Spleen (tissue), 11 donors: ENCODE measurements at regions not wholly inside any gene's neighbourhood (a gene's known extent, or its start where the extent isn't known, plus 50 kb on each side); places are given as distances from the start of the nearest gene placed in this dataset.

Experiments used
- DNase-seq: peaks from one replicate; pipeline ENCODE4 v3.0.0-alpha.2; 2020
- H3K27ac ChIP-seq, 8 donors: fragments of 200-600 bp; sonication (generic) in 7 of 8; 1 replicate in 4 of 8; 2 replicates in 4 of 8; pipeline versions ENCODE4 v1.5.0 to v1.8.0; 2016 to 2021; ENCODE audit warnings: inconsistent platforms in 4 of 8, mild to moderate bottlenecking in 4 of 8, moderate library complexity in 1 of 8
- H3K27me3 ChIP-seq, 7 donors: fragments of 200-600 bp; sonication (generic) in 6 of 7; replicated peaks in 1 of 7; 1 replicate in 4 of 7; 2 replicates in 3 of 7; pipeline versions ENCODE4 v1.5.0 to v1.8.0; 2016 to 2021; ENCODE audit warnings: inconsistent platforms in 3 of 7, mild to moderate bottlenecking in 1 of 7
- H3K36me3 ChIP-seq, 6 donors: fragments of 200-600 bp; sonication (generic) in 5 of 6; 1 replicate in 4 of 6; 2 replicates in 2 of 6; pipeline versions ENCODE4 v1.5.0 to v1.8.0; 2016 to 2021; ENCODE audit warnings: inconsistent platforms in 2 of 6
- H3K4me1 ChIP-seq, 6 donors: fragments of 200-600 bp; sonication (generic) in 5 of 6; 1 replicate in 3 of 6; 2 replicates in 3 of 6; pipeline versions ENCODE4 v1.5.0 to v1.8.0; 2016 to 2021; ENCODE audit warnings: inconsistent platforms in 3 of 6
- H3K4me3 ChIP-seq, 8 donors: fragments of 200-600 bp; sonication (generic) in 7 of 8; 1 replicate in 4 of 8; 2 replicates in 4 of 8; pipeline versions ENCODE4 v1.5.0 to v1.8.0; 2016 to 2021; ENCODE audit warnings: inconsistent platforms in 4 of 8, mild to moderate bottlenecking in 4 of 8, moderate library complexity in 2 of 8
- H3K9me3 ChIP-seq, 8 donors: fragments of 200-600 bp; sonication (generic) in 7 of 8; 1 replicate in 4 of 8; 2 replicates in 4 of 8; pipeline versions ENCODE4 v1.5.0 to v1.8.0; 2016 to 2021; ENCODE audit warnings: inconsistent platforms in 4 of 8
- POLR2A ChIP-seq, 3 donors: fragments of 450-650 bp; IDR thresholded peaks; one replicate each; pipeline ENCODE4 v1.5.1; 2017; ENCODE audit warnings: antibody characterized with exemption in 3 of 3, mild to moderate bottlenecking in 1 of 3
- POLR2AphosphoS5 ChIP-seq, 3 donors: sonication (generic); formaldehyde crosslinking; IDR thresholded peaks; one replicate each; pipeline ENCODE4 v1.5.1; 2017; ENCODE audit warnings: antibody characterized with exemption in 3 of 3
- WGBS, 5 donors: extraction: QIAGEN DNeasy Blood & Tissue Kit in 3 of 5; methylation state at CpG; one replicate each; pipeline versions ENCODE4 v1.1.5 to v1.1.7; 2013 to 2018; 5-methylcytosine and 5-hydroxymethylcytosine counted together
- intact Hi-C: fragments of 100-400 bp; cut with DNase I; formaldehyde crosslinking; loops from one replicate; pipeline ENCODE4 v1.15.0; 2023; ENCODE audit warnings: low total_unique reads
- TF ChIP-seq, protein P1 (sequence below), 11 experiments: fragments of 200-600 bp in 7 of 11; fragments of 450-650 bp in 4 of 11; sonication (generic) in 4 of 11; IDR thresholded peaks in 8 of 11; conservative IDR thresholded peaks in 3 of 11; 1 replicate in 7 of 11; 2 replicates in 4 of 11; pipeline versions ENCODE4 v1.4.0 to v1.8.0; 2016 to 2021; ENCODE audit warnings: antibody characterized with exemption in 11 of 11, inconsistent platforms in 4 of 11, mild to moderate bottlenecking in 1 of 11
- donor health status: healthy with polysubstance abuse.
- donor health status: DM: no; HTN: no; CAD: no; lungs with moderate emphysema.
- donor health status: DM: no; HTN: no; CAD: no.
- donor health status: Bipolar disorder and iron deficiency.
- donor health status: healthy.
- donor health status: DM: no; HTN: no; CAD: no.
- donor health status: DM: yes; HTN: yes; CAD: no.

GRCh38 chr11:46223252-46223513 is 54.3 kb upstream of the CREB3L1 start:
- H3K9me3 ChIP-seq: no peaks in the 10 kb centered on the region
- DNase-seq: no peak
- H3K27ac ChIP-seq: no peak overlapping the region
- peaks cover 0 to 8% (median 0%) of the 10 kb centered on the region in 6 donors for H3K4me1 ChIP-seq
- H3K4me3 ChIP-seq: no peak overlapping the region
- intact Hi-C loops: no loop called here
- H3K36me3 ChIP-seq: no peaks in the 10 kb centered on the region
- WGBS, 5 donors: 67 to 74% (median 70%) methylated on average over 4 of the region's 4 CpGs
- TF ChIP-seq POLR2AphosphoS5 (IDR thresholded peaks at IDR 0.05): no peak
- TF ChIP-seq, protein P1, sequence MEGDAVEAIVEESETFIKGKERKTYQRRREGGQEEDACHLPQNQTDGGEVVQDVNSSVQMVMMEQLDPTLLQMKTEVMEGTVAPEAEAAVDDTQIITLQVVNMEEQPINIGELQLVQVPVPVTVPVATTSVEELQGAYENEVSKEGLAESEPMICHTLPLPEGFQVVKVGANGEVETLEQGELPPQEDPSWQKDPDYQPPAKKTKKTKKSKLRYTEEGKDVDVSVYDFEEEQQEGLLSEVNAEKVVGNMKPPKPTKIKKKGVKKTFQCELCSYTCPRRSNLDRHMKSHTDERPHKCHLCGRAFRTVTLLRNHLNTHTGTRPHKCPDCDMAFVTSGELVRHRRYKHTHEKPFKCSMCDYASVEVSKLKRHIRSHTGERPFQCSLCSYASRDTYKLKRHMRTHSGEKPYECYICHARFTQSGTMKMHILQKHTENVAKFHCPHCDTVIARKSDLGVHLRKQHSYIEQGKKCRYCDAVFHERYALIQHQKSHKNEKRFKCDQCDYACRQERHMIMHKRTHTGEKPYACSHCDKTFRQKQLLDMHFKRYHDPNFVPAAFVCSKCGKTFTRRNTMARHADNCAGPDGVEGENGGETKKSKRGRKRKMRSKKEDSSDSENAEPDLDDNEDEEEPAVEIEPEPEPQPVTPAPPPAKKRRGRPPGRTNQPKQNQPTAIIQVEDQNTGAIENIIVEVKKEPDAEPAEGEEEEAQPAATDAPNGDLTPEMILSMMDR (IDR thresholded peaks at IDR 0.05 in 8 of 11, conservative IDR thresholded peaks at IDR 0.05 in 3 of 11): no peak
- TF ChIP-seq POLR2A (IDR thresholded peaks at IDR 0.05): no peak
- H3K27me3 ChIP-seq: peaks cover 0 to 8% (median 0%) of the 10 kb centered on the region in 7 donors

- 62 to 75% (median 70%) methylated on average over 5 of the region's 5 CpGs for WGBS, 5 donors
- TF ChIP-seq POLR2A (IDR thresholded peaks at IDR 0.05) (no peak), POLR2AphosphoS5 (IDR thresholded peaks at IDR 0.05) (no peak)
- TF ChIP-seq, protein P1 (IDR thresholded peaks at IDR 0.05 in 8 of 11, conservative IDR thresholded peaks at IDR 0.05 in 3 of 11): no peak
- intact Hi-C loops: no loop called here
- no peak for DNase-seq
- peaks cover 0 to 8% (median 0%) of the 10 kb centered on the region in 7 donors for H3K27me3 ChIP-seq
- no peak overlapping the region for H3K4me3 ChIP-seq
- H3K9me3 ChIP-seq: no peaks in the 10 kb centered on the region
- no peaks in the 10 kb centered on the region for H3K36me3 ChIP-seq
- H3K27ac ChIP-seq: no peak overlapping the region
- H3K4me1 ChIP-seq: peaks cover 0 to 8% (median 0%) of the 10 kb centered on the region in 6 donors
These were observed 54.8 kb upstream of the CREB3L1 start for GRCh38 chr11:46222490-46223251.

DNA sequence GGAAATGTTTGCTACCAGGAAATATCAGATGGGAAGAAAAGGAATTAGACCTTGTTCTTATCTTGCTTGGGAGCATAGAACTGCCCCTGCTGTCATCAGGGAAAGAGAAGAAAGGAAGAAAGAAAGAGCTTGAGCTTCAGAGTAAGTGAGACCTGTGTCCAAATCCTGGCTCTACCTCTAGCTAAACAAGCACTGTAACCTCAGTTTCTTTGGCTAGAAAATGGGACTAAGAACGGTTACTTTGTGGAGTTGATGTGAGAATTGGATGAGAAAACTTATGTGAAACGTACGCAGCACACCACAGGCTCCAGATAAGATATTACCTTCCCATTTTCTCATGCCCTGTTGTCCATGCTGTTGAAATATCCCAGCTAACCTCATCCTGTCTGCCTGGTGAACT is 57.1 kb upstream of the CREB3L1 start:
- TF ChIP-seq, protein P1 (IDR thresholded peaks at IDR 0.05 in 8 of 11, conservative IDR thresholded peaks at IDR 0.05 in 3 of 11): no peak
- TF ChIP-seq POLR2AphosphoS5 (IDR thresholded peaks at IDR 0.05) (no peak), POLR2A (IDR thresholded peaks at IDR 0.05) (no peak)
- intact Hi-C loops: no loop called here
- no peaks in the 10 kb centered on the region for H3K36me3 ChIP-seq
- no peak for DNase-seq
- no peaks in the 10 kb centered on the region for H3K9me3 ChIP-seq
- H3K4me3 ChIP-seq: no peak overlapping the region
- H3K27me3 ChIP-seq: peaks cover 0 to 8% (median 0%) of the 10 kb centered on the region in 7 donors
- H3K27ac ChIP-seq: no peak overlapping the region
- peaks cover 0 to 8% (median 0%) of the 10 kb centered on the region in 6 donors for H3K4me1 ChIP-seq
- 87 to 99% (median 91%) methylated on average over 3 of the region's 3 CpGs for whole genome bisulfite sequencing, 5 donors

DNA sequence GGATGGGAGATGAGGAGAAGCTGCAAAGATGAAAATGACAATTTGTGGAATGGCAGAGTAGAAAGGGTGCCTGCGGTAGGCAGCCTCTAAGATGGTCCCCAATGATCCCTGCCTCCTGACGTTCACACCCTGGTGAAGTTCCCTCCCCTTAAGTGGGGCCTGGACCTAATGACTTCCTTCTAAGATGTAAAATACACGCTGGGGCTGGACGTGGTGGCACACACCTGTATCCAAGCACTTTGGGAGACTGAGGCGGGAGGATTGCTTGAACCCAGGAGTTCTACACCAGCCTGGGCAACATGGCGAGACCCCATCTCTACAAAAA is 60.7 kb upstream of the CREB3L1 start:
- TF ChIP-seq, protein P1 (IDR thresholded peaks at IDR 0.05 in 8 of 11, conservative IDR thresholded peaks at IDR 0.05 in 3 of 11): no peak
- TF ChIP-seq POLR2AphosphoS5 (IDR thresholded peaks at IDR 0.05): no peak
- no peak for DNase-seq
- Histone ChIP-seq H3K4me1 (no peaks in the 10 kb centered on the region), H3K36me3 (no peaks in the 10 kb centered on the region), H3K27ac (no peak overlapping the region), H3K9me3 (no peaks in the 10 kb centered on the region), H3K4me3 (no peak overlapping the region), H3K27me3 (peaks cover 0 to 8% (median 0%) of the 10 kb centered on the region in 7 donors)
- WGBS, 5 donors: 85 to 91% (median 86%) methylated on average over 6 of the region's 6 CpGs
- intact Hi-C loops: no loop called here
